ENCODE measurements at regions not wholly inside any gene's neighbourhood (a gene's known extent, or its start where the extent isn't known, plus 50 kb on each side); places are given as distances from the start of the nearest gene placed in this dataset.

- Histone ChIP-seq H3K36me3 (ENCODE audit: control insufficient read depth, insufficient read depth, low read length) (no peaks in the 10 kb centered on the region), H3K27me3 (replicated peaks; ENCODE audit: control insufficient read depth, insufficient read depth, low read length) (no peaks in the 10 kb centered on the region), H3K4me3 (replicated peaks; ENCODE audit: low read depth, low read length) (no peak overlapping the region)
- no peak for TF ChIP-seq CTCF (IDR thresholded peaks at IDR 0.05; ENCODE audit: insufficient read depth, low read length, poor library complexity, severe bottlenecking)
- DNase-seq (ENCODE audit: extremely low read depth, insufficient read length) = no peak
These were observed 208.5 kb downstream of the C12orf50 start for GRCh38 chr12:87820524-87821202.

DNA sequence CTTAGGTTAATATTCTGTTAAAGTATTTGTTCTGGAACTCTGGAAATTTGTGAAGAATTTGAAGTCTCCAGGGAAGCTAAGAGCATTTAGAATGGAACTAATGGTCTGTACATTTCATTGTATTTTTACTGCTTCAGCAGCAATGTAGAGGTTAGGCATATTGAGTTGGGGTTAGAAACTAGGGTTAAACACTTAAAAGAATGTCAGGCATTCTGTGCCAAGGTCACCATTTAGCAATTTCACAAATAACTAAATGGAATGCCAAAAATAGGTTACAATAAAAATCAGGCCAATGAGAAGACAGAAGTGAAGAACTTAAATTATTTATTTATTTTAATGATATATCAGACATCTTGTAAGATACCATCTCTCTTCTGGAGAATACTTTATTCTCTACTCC lies 210.8 kb downstream of the C12orf50 start:
- Histone ChIP-seq H3K4me3 (replicated peaks; ENCODE audit: low read depth, low read length) (no peak overlapping the region), H3K27me3 (replicated peaks; ENCODE audit: control insufficient read depth, insufficient read depth, low read length) (no peaks in the 10 kb centered on the region), H3K36me3 (ENCODE audit: control insufficient read depth, insufficient read depth, low read length) (no peaks in the 10 kb centered on the region)
- no peak for DNase-seq (ENCODE audit: extremely low read depth, insufficient read length)
- TF ChIP-seq CTCF (IDR thresholded peaks at IDR 0.05; ENCODE audit: insufficient read depth, low read length, poor library complexity, severe bottlenecking) = no peak

GRCh38 chr12:87815771-87816585 lies 213.2 kb downstream of the C12orf50 start:
- H3K27me3 ChIP-seq (replicated peaks; ENCODE audit: control insufficient read depth, insufficient read depth, low read length) = no peaks in the 10 kb centered on the region
- TF ChIP-seq CTCF (IDR thresholded peaks at IDR 0.05; ENCODE audit: insufficient read depth, low read length, poor library complexity, severe bottlenecking) = no peak
- H3K4me3 ChIP-seq (replicated peaks; ENCODE audit: low read depth, low read length) = no peak overlapping the region
- H3K36me3 ChIP-seq (ENCODE audit: control insufficient read depth, insufficient read depth, low read length) = no peaks in the 10 kb centered on the region
- DNase-seq (ENCODE audit: extremely low read depth, insufficient read length) = no peak

DNA sequence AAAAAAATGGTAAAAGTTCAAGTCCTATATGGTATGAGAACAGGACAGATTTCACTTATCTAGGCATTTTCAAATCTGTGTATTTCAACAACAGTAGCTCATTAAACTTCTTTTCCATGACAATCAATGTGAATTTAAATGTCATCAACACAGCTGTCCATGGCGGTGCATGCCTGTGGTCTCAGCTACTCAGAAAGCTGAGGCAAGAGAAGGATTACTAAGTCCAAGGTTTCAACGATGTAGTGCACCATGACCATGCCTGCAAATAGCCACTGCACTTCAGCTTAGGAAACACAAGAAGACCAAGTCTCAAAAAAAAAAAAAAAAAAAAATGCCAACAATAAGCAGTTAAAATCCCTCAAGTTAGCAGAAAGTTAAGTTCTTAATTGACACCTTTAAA lies 214.6 kb downstream of the C12orf50 start:
- no peak for TF ChIP-seq CTCF (IDR thresholded peaks at IDR 0.05; ENCODE audit: insufficient read depth, low read length, poor library complexity, severe bottlenecking)
- Histone ChIP-seq H3K36me3 (ENCODE audit: control insufficient read depth, insufficient read depth, low read length) (no peaks in the 10 kb centered on the region), H3K4me3 (replicated peaks; ENCODE audit: low read depth, low read length) (no peak overlapping the region), H3K27me3 (replicated peaks; ENCODE audit: control insufficient read depth, insufficient read depth, low read length) (no peaks in the 10 kb centered on the region)
- DNase-seq (ENCODE audit: extremely low read depth, insufficient read length) = no peak

- no peak for TF ChIP-seq CTCF (IDR thresholded peaks at IDR 0.05; ENCODE audit: insufficient read depth, low read length, poor library complexity, severe bottlenecking)
- Histone ChIP-seq H3K36me3 (ENCODE audit: control insufficient read depth, insufficient read depth, low read length) (no peaks in the 10 kb centered on the region), H3K27me3 (replicated peaks; ENCODE audit: control insufficient read depth, insufficient read depth, low read length) (no peaks in the 10 kb centered on the region), H3K4me3 (replicated peaks; ENCODE audit: low read depth, low read length) (no peak overlapping the region)
- no peak for DNase-seq (ENCODE audit: extremely low read depth, insufficient read length)
These were observed 215.5 kb downstream of the C12orf50 start for GRCh38 chr12:87813476-87814234.
